ENCODE measurements at regions not wholly inside any gene's neighbourhood (a gene's known extent, or its start where the extent isn't known, plus 50 kb on each side); places are given as distances from the start of the nearest gene placed in this dataset.

DNA sequence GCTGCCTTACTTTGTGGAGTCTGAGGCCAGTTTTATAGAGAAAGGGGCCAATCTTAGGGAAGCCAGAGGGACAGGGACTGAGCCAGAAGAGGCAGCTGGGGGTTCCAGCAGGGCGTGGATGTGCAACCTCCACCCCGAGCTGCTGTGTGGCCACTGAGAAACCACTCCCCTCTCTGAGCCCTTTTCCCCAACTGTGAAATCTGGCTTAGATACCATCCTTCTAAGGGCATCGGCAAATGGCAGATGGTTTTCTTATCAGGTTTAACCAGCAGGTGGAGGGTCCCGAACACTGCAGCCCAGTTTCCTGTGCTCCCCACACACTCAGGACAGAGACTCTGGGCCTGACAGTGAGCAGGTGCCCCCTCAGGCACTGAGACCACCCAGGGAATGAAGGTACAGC, 55.8 kb upstream of the SLC6A6 start:
- Mint-ChIP-seq H3K36me3 (ENCODE audit: low read depth) (no peaks in the 10 kb centered on the region), H3K4me3 (no peak overlapping the region), H3K27me3 (peaks cover 33% of the 10 kb centered on the region), H3K4me1 (peaks cover 6% of the 10 kb centered on the region), H3K27ac (no peak overlapping the region)
- ATAC-seq, result no peak
- DNase-seq, result no peak
- H3K9me3 ChIP-seq (ENCODE audit: control insufficient read depth, low read length, poor library complexity, severe bottlenecking), result no peaks in the 10 kb centered on the region

DNA sequence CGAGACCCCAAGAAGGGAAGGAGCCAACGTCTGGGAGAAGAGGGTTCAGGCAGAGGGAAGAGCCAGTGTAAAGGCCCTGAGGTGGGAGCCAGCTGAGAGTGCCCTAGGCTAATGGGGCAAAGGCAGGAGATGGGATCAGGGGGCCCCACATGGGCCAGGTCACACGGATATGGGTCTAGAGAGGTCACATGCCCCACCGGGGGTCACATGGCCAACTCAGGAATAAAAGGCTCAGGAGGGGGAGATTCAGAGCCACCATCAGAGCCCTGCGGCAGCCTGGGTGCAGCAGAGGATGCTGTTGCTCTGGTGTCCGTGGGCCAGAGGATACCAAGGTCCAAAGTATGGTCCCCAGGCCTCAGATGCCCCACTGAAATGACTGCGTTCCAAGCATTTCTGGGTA, 55.3 kb upstream of the SLC6A6 start:
- DNase-seq (no peak), ATAC-seq (no peak)
- H3K4me3 Mint-ChIP-seq, result no peak overlapping the region
- H3K27ac Mint-ChIP-seq, result no peak overlapping the region
- H3K27me3 Mint-ChIP-seq, result peaks cover 32% of the 10 kb centered on the region
- H3K4me1 Mint-ChIP-seq, result peaks cover 6% of the 10 kb centered on the region
- no peaks in the 10 kb centered on the region for H3K9me3 ChIP-seq (ENCODE audit: control insufficient read depth, low read length, poor library complexity, severe bottlenecking)
- H3K36me3 Mint-ChIP-seq (ENCODE audit: low read depth), result no peaks in the 10 kb centered on the region

DNA sequence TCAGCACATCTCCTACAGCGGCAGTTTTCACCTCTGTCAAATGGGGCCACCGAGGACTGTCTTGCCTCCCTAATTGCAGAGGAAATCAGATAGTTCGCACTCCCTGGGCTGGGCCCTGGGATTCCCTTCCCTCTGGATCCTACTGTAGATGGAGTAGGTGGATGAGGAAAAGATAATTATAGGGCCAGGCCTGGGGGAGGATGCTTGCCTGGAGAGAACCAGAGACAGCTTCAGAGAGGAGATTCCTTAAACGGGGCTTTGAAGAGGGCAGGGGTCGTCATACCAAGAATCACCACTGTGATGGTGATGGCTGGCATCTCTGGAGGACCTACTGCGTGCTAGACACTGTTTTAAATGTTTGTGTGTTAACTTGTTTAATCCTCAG, 50.8 kb upstream of the SLC6A6 start:
- H3K4me3 Mint-ChIP-seq, result no peak overlapping the region
- peaks cover 11% of the 10 kb centered on the region for H3K27me3 Mint-ChIP-seq
- no peak overlapping the region for H3K27ac Mint-ChIP-seq
- DNase-seq (no peak), ATAC-seq (no peak)
- no peaks in the 10 kb centered on the region for H3K9me3 ChIP-seq (ENCODE audit: control insufficient read depth, low read length, poor library complexity, severe bottlenecking)
- H3K4me1 Mint-ChIP-seq, result no peaks in the 10 kb centered on the region
- no peaks in the 10 kb centered on the region for H3K36me3 Mint-ChIP-seq (ENCODE audit: low read depth)

DNA sequence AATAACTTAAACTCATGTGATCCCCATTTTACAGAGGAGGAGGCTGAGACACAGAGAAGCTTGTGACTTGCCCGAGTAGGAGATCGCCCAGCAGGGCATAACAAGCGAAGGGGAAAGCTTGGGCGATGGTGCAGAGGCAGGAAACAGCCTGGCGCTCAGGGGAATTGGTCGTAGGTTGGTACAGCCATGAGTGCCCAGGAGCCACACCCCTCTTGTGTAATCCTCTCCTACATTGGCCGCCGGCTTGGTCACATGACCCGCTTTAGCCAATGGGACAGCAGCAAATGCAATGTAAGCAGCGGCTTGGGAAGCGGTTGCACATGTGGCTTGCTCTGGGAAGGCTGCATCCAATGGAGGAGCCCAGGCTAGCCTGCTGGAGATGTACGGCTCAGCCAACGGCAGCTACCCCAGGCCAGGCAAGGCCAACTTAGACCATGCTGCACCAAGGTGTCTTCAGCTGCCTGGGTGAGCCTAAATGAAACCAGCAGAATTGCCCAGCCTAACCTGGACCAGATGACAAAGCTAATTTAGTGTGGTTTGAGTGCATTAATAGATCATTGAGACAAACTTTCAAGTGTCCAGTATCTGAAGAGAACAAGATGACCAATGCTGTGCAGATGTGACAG, 50.3 kb upstream of the SLC6A6 start:
- no peak for DNase-seq
- H3K4me1 Mint-ChIP-seq, result no peaks in the 10 kb centered on the region
- H3K9me3 ChIP-seq (ENCODE audit: control insufficient read depth, low read length, poor library complexity, severe bottlenecking), result no peaks in the 10 kb centered on the region
- peaks cover 6% of the 10 kb centered on the region for H3K27me3 Mint-ChIP-seq
- H3K4me3 Mint-ChIP-seq, result no peak overlapping the region
- no peak for ATAC-seq
- no peaks in the 10 kb centered on the region for H3K36me3 Mint-ChIP-seq (ENCODE audit: low read depth)
- H3K27ac Mint-ChIP-seq, result no peak overlapping the region
